Esophagus squamous epithelium (tissue), 5 donors: ENCODE measurements at regions not wholly inside any gene's neighbourhood (a gene's known extent, or its start where the extent isn't known, plus 50 kb on each side); places are given as distances from the start of the nearest gene placed in this dataset.

Experiments
- DNase-seq: peaks from one replicate; lab custom pipeline; 2025; lab: John Stamatoyannopoulos, UW
- H3K27ac ChIP-seq, 4 donors: fragments of 200-600 bp; sonication (generic); one replicate each; pipeline ENCODE4 v1.5.1; 2016 to 2019; ENCODE audit warnings: mild to moderate bottlenecking in 1 of 4
- H3K27me3 ChIP-seq, 4 donors: fragments of 200-600 bp; sonication (generic); 1 replicate in 3 of 4; 2 replicates in 1 of 4; pipeline versions ENCODE4 v1.5.1 to v1.6.0; 2017 to 2021; ENCODE audit warnings: antibody characterized with exemption in 1 of 4
- H3K36me3 ChIP-seq, 3 donors: fragments of 200-600 bp; sonication (generic); one replicate each; pipeline ENCODE4 v1.5.1; 2016 to 2019
- H3K4me1 ChIP-seq, 3 donors: fragments of 200-600 bp; sonication (generic); one replicate each; pipeline ENCODE4 v1.5.1; 2017 to 2019
- H3K4me3 ChIP-seq, 4 donors: fragments of 200-600 bp; sonication (generic); 1 replicate in 3 of 4; 2 replicates in 1 of 4; pipeline ENCODE4 v1.5.1; 2016 to 2019; ENCODE audit warnings: mild to moderate bottlenecking in 2 of 4, moderate library complexity in 1 of 4
- H3K9me3 ChIP-seq, 3 donors: fragments of 200-600 bp; sonication (generic); one replicate each; pipeline ENCODE4 v1.5.1; 2016 to 2019
- CTCF ChIP-seq, 6 experiments: fragments of 450-650 bp in 4 of 6; fragments of 200-600 bp in 2 of 6; sonication (generic) in 2 of 6; IDR thresholded peaks; one replicate each; pipeline ENCODE4 v1.5.1; 2016 to 2019; ENCODE audit warnings: antibody characterized with exemption in 6 of 6, mild to moderate bottlenecking in 4 of 6, moderate library complexity in 4 of 6
- POLR2A ChIP-seq, 4 donors: fragments of 450-650 bp; IDR thresholded peaks; one replicate each; pipeline ENCODE4 v1.6.1; 2017; ENCODE audit warnings: antibody characterized with exemption in 4 of 4, mild to moderate bottlenecking in 4 of 4, moderate library complexity in 3 of 4
- WGBS, 2 donors: methylation state at CpG; one replicate each; pipeline ENCODE4 v1.1.5; 2018; 5-methylcytosine and 5-hydroxymethylcytosine counted together
- intact Hi-C: fragments of 100-400 bp; cut with DNase I; formaldehyde crosslinking; loops from one replicate; pipeline ENCODE4 v1.15.0; 2022
- donor health status: DM: yes; HTN: yes; CAD: no.

DNA sequence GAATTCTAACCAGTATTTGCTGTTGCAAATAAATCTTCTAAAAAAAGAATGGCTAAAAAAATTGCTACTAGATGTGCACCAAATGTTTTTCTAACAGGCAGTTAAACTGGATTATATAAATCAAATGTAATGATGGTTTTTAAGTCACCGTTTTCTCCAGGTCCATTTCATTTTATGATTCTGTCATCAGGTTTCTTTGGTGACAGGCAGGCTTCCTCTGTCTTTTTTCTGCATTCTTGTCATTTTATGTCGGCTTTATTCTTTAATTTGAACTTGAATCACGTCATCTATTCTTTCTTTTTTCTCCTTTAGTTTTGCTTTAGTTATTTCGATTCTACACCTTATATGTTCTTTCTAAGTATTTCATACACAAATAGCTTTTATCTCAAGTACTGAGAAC lies 212.5 kb downstream of the SOCS6 start:
- TF ChIP-seq POLR2A (IDR thresholded peaks at IDR 0.05) (no peak), CTCF (IDR thresholded peaks at IDR 0.05) (no peak)
- WGBS, 2 donors: 64 to 72% methylated on average over 4 of the region's 4 CpGs
- DNase-seq: no peak
- H3K36me3 ChIP-seq: no peaks in the 10 kb centered on the region
- H3K9me3 ChIP-seq: no peaks in the 10 kb centered on the region
- no peaks in the 10 kb centered on the region for H3K4me1 ChIP-seq
- no peak overlapping the region for H3K4me3 ChIP-seq
- intact Hi-C loops: no loop called here
- H3K27ac ChIP-seq: no peak overlapping the region
- H3K27me3 ChIP-seq: no peaks in the 10 kb centered on the region

- no peaks in the 10 kb centered on the region for H3K27me3 ChIP-seq
- TF ChIP-seq CTCF (IDR thresholded peaks at IDR 0.05) (no peak), POLR2A (IDR thresholded peaks at IDR 0.05) (no peak)
- intact Hi-C loops: no loop called here
- DNase-seq: no peak
- no peaks in the 10 kb centered on the region for H3K9me3 ChIP-seq
- 76 to 87% methylated on average over 2 of the region's 2 CpGs for WGBS, 2 donors
- no peak overlapping the region for H3K27ac ChIP-seq
- H3K36me3 ChIP-seq: no peaks in the 10 kb centered on the region
- no peak overlapping the region for H3K4me3 ChIP-seq
- no peaks in the 10 kb centered on the region for H3K4me1 ChIP-seq
Measured at GRCh38 chr18:70500748-70501147, 211.9 kb downstream of the SOCS6 start.

DNA sequence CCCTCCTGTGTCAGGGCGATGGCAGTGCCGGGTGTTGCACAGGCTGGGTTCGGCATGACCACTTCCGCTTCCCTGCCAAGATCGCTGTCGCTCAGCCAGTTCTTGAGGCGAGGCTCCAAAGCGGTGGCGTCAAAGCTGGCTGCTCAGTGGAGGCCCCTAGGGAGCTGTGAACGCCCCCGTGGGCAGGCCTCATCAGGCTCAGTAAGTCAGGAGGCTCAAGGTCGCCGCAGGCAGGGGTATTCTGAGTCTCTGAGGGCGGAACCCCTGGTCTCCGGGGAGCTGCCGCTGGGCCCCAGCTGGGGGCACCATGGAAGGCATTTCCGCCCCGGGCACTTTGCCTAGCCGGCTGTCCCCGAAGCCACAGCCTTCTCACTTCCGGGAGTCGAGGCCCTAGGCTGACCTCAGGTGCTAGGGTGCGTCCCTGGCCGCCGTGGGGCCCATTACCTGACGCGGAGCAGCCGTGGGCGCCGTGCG lies 210.4 kb downstream of the SOCS6 start:
- WGBS, 2 donors: 90% methylated on average over 4 of the region's 31 CpGs; no CpG with 5 or more reads in 1 of the 2 donors
- no peak overlapping the region for H3K27ac ChIP-seq
- intact Hi-C loops: no loop called here
- no peaks in the 10 kb centered on the region for H3K27me3 ChIP-seq
- no peak for TF ChIP-seq POLR2A (IDR thresholded peaks at IDR 0.05)
- no peak for TF ChIP-seq CTCF (IDR thresholded peaks at IDR 0.05)
- no peaks in the 10 kb centered on the region for H3K9me3 ChIP-seq
- no peaks in the 10 kb centered on the region for H3K36me3 ChIP-seq
- DNase-seq: no peak
- H3K4me1 ChIP-seq: no peaks in the 10 kb centered on the region
- H3K4me3 ChIP-seq: no peak overlapping the region

- DNase-seq: no peak
- Histone ChIP-seq H3K4me3 (no peak overlapping the region), H3K36me3 (no peaks in the 10 kb centered on the region), H3K4me1 (no peaks in the 10 kb centered on the region), H3K27ac (no peak overlapping the region), H3K9me3 (no peaks in the 10 kb centered on the region), H3K27me3 (no peaks in the 10 kb centered on the region)
- intact Hi-C loops: no loop called here
- TF ChIP-seq POLR2A (IDR thresholded peaks at IDR 0.05): no peak
- TF ChIP-seq CTCF (IDR thresholded peaks at IDR 0.05): no peak
- 70 to 76% methylated on average over 8 of the region's 8 CpGs for WGBS, 2 donors
Measured at GRCh38 chr18:70496353-70497294, 207.8 kb downstream of the SOCS6 start.

DNA sequence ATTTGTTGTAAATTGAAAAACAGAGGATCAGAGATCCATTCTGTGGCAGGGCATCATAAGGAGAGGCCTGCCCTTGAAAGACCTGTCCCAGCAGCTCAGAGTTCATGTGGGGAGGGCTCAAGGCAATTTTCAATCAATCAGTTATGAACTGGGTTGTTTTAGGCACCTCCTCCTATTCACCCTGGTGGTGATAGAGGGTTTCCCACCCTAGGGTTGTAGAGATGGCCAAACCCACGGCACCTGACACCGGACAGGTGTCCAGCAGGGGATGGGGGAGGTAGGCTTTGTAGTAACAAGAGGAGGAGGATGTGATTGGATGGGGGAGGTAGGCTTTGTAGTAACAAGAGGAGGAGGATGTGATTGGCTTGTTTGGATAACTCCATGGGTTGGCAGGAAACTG lies 205.7 kb downstream of the SOCS6 start:
- Histone ChIP-seq H3K27ac (no peak overlapping the region), H3K4me3 (no peak overlapping the region), H3K36me3 (no peaks in the 10 kb centered on the region), H3K9me3 (no peaks in the 10 kb centered on the region), H3K4me1 (no peaks in the 10 kb centered on the region), H3K27me3 (no peaks in the 10 kb centered on the region)
- intact Hi-C loops: no loop called here
- TF ChIP-seq CTCF (IDR thresholded peaks at IDR 0.05): no peak
- TF ChIP-seq POLR2A (IDR thresholded peaks at IDR 0.05): no peak
- 82 to 100% methylated on average over 1 to 2 of the region's 2 CpGs for WGBS, 2 donors
- no peak for DNase-seq
